HL-60 (cell line): ENCODE measurements at regions not wholly inside any gene's neighbourhood (a gene's known extent, or its start where the extent isn't known, plus 50 kb on each side); places are given as distances from the start of the nearest gene placed in this dataset.

Source experiments
- DNase-seq, 2 experiments: peaks; one replicate each; pipeline ENCODE4 v3.0.0-alpha.2; 2010 to 2020; ENCODE audit warnings: low read depth in 1 of 2, low spot score in 1 of 2
- H3K27ac ChIP-seq: fragments of 250-450 bp; sonication (Bioruptor Pico); replicated peaks from 2 replicates; pipeline ENCODE4 v1.5.1; 2020; ENCODE audit warnings: mild to moderate bottlenecking, moderate library complexity
- H3K27me3 ChIP-seq: fragments of 250-450 bp; sonication (Bioruptor Pico); 2 replicates; pipeline ENCODE4 v1.5.1; 2021; ENCODE audit warnings: mild to moderate bottlenecking, moderate library complexity; ENCODE audit not compliant: insufficient read depth, poor library complexity, severe bottlenecking
- H3K4me3 ChIP-seq: replicated peaks from 2 replicates; pipeline ENCODE4 v1.5.1; 2011; ENCODE audit warnings: mild to moderate bottlenecking, control low read depth, low read length; ENCODE audit not compliant: insufficient read depth
- CTCF ChIP-seq: IDR thresholded peaks from one replicate; pipeline ENCODE4 v1.5.1; 2011; ENCODE audit warnings: low read length, control low read depth, inconsistent platforms; ENCODE audit not compliant: insufficient read depth
- GABPA ChIP-seq: IDR thresholded peaks from 2 replicates; pipeline ENCODE4 v1.6.1; 2012; ENCODE audit warnings: low read depth
- POLR2AphosphoS5 ChIP-seq: IDR thresholded peaks from 2 replicates; pipeline ENCODE4 v1.6.1; 2012; ENCODE audit warnings: low read depth
- REST ChIP-seq: IDR thresholded peaks from 2 replicates; pipeline ENCODE4 v1.6.1; 2012; ENCODE audit warnings: low read depth; ENCODE audit not compliant: insufficient replicate concordance
- SPI1 ChIP-seq: IDR thresholded peaks from 2 replicates; pipeline ENCODE4 v1.6.1; 2012; ENCODE audit warnings: low read depth, mild to moderate bottlenecking, borderline replicate concordance

- no peak for TF ChIP-seq REST
- TF ChIP-seq SPI1 = no peak
- no peak for TF ChIP-seq POLR2AphosphoS5
- no peak for TF ChIP-seq GABPA
- no peak for TF ChIP-seq CTCF
- no peaks in the 10 kb centered on the region for H3K27me3 ChIP-seq
- DNase-seq = no peak
- no peak overlapping the region for H3K4me3 ChIP-seq
- no peak overlapping the region for H3K27ac ChIP-seq
Observed at GRCh38 chr6:22749696-22750095, 180.3 kb downstream of the HDGFL1 start.

- H3K27me3 ChIP-seq = no peaks in the 10 kb centered on the region
- H3K4me3 ChIP-seq = no peak overlapping the region
- TF ChIP-seq CTCF (no peak), REST (no peak), SPI1 (no peak), POLR2AphosphoS5 (no peak), GABPA (no peak)
Observed at GRCh38 chr6:22751223-22751622, 181.9 kb downstream of the HDGFL1 start.

GRCh38 chr6:22752522-22752921 lies 183.2 kb downstream of the HDGFL1 start:
- TF ChIP-seq CTCF (no peak), POLR2AphosphoS5 (no peak), REST (no peak), GABPA (no peak), SPI1 (no peak)
- Histone ChIP-seq H3K27me3 (no peaks in the 10 kb centered on the region), H3K4me3 (no peak overlapping the region), H3K27ac (no peak overlapping the region)
- no peak for DNase-seq

More at GRCh38 chr6:22751223-22751622, 181.9 kb downstream of the HDGFL1 start:
- DNase-seq = no peak
- H3K27ac ChIP-seq = no peak overlapping the region
